HG02759 (cell line): ENCODE measurements at regions not wholly inside any gene's neighbourhood (a gene's known extent, or its start where the extent isn't known, plus 50 kb on each side); places are given as distances from the start of the nearest gene placed in this dataset.
"Not testable (repeated sequence)": the region's sequence is repeated elsewhere in the genome, so short reads cannot be mapped to it uniquely, and the experiment has no call there.

ENCODE experiments used
- ATAC-seq: cut with Tn5 transposase; IDR thresholded peaks from one replicate; pipeline ENCODE4 v1.9.1; 2021; ENCODE audit warnings: mild to moderate bottlenecking, moderate library complexity; ENCODE audit not compliant: unreplicated experiment

DNA sequence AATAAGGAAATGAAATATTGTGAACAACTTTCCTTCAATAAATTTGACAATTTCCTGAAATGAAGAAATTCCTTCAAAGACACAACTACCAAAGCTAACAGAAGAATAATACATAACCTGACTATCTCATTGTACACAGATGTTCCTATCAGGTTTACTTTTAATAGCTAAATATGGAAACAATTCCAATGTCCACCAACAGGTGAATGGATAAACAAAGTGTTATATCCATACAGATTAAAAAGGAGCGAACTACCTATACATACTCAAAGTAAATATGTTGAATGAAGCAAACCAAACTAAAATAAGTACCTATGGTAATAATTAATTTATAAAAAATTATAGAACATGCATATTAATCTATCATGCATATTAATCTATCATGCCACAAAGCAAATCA, 554.9 kb downstream of the PPP4R3C start:
- no peak for ATAC-seq

DNA sequence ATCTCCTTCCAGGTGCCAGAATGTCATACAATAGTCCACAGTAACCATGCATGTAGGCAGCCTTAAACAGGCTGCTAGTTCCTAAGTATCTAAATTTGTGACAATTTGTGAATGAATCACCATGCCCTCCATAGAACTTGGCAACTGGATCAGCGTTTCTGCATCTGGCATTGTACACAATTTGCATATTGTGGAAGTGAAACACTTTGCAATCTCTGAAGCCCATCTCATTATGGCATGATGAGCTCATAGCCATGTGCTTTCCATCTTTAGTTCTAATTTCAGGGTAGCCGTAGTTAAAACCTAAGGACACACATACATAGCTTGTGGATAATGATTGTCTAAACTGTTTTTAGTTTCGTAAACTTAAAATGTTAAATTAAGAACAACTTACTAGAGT, 573.6 kb downstream of the PPP4R3C start:
- ATAC-seq, result no peak

DNA sequence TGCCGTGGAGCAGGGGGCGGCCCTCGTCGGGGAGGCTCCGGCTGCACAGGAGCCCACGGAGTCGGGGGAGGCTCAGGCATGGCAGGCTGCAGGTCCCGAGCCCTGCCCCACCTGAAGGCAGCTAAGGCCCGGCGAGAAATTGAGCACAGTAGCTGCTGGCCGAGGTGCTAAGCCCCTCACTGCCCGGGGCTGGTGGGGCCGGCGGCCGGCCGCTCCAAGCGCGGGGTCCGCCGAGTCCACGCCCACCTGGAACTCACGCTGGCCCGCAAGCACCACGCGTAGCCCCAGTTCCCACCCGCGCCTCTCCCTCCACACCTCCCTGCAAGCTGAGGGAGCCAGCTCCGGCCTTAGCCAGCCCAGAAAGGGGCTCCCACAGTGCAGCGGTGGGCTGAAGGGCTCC, 589.4 kb downstream of the PPP4R3C start:
- no peak for ATAC-seq

DNA sequence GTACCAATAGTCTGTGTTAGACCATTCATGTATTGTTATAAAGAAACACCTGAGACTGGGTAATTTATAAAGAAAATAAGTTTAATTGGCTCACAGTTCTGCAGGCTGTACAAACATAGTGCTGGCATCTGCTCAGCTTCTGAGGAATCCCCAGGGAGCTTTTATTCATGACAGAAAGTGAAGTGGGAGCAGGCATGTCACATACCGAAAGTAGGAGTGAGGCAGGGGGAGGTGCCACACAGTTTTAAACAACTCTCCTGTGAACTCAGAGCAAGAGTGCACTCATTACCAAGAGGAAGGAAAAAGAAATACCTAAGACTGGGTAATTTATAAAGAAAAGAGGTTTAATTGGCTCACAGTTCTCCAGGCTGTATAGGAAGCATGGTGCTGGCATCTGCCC, 591.2 kb downstream of the PPP4R3C start:
- ATAC-seq, result no peak

DNA sequence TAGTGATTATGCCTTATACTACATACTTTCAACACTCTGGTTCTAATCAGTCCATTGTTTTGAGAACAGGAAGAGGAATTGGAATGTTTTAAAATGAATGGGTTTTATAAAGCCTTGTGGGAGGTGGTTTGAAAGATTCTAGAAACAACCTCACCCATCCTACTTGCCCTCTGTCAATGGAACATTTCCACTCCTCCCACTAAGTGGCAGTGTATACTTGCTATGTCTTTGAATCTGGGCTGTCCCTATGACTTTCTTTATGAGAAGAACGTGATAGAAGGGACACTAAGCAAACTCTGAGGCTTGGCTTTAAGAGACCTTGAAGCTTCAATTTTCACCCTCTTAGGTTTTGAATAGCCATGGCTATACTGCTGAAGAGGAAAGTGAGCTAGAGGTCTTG, 611.2 kb downstream of the PPP4R3C start:
- no peak for ATAC-seq

DNA sequence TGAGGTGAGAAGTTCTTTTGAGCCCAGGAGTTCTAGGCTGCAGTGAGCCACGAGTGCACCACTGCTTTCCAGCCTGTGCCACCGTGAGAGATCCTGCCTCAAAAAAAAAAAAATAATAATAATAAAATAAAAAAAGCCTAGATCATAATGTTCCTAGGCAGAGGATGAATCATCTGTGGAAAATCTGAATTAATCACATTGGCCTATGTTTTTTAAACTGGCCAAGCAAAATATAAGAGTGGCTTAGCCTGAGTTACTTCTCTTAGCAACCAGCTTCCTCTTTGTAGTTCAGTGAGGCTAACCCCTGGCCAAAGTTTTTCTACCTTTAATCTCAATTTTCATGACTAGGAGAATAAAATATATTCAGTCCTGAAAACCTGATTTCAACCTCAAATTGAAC, 614.6 kb downstream of the PPP4R3C start:
- no peak for ATAC-seq

DNA sequence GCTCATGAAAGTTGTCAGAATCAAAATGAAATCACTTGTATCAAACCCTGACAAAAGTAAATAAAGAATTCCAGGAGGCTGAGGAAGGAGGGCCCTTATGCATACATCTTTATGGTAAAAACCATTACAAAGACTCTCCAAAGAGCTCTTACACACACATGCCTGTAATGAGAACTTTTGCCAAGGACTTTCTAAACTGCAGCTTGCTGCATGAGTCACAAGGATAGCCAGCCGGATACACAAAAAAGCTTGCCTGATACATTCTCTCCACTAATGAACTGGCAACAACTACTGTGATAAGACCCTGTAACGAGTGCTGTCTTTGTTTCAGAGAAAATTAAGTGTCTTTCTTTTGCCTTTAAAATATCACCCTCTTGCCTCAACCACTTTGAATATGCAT, 618.1 kb downstream of the PPP4R3C start:
- no peak for ATAC-seq

DNA sequence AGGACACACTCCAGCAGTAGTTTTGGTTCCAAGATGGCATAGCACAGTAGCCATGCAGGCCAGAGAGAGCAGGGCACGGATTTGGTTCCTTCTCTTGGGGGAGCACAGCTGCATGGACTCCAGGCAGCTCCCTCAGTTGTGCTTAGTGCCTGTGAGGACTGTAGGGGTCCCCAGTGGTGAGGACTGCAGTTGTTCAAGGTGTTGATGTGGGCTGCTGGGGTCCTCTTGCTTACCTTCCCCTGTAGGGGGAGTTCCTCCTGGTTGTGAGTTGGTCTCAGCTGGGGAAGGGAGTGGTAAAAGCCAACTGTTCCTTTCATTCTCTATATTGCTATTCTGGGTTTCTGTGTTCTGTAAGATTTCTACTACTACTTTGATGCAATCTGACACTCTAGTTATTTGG, 606.5 kb downstream of the MAGEB5 start:
- ATAC-seq, result no peak

DNA sequence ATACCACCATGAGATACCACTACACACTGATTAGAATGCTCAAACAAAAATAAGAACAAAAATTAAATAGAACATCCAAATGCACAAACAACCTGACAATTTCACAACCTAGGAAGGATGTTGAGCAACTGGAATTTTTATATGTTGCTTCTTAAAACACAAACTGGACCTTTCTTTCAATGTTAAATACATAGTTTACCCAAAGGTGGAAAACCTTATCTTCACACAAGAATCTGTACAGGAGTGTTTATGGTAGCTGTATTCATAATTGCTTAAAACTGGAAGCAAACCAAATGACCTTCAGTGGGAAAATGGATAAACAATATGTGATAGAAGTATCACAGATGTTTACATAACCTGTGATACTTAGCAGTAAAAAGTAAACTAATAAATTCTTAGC, 573.8 kb downstream of the MAGEB5 start:
- no peak for ATAC-seq

DNA sequence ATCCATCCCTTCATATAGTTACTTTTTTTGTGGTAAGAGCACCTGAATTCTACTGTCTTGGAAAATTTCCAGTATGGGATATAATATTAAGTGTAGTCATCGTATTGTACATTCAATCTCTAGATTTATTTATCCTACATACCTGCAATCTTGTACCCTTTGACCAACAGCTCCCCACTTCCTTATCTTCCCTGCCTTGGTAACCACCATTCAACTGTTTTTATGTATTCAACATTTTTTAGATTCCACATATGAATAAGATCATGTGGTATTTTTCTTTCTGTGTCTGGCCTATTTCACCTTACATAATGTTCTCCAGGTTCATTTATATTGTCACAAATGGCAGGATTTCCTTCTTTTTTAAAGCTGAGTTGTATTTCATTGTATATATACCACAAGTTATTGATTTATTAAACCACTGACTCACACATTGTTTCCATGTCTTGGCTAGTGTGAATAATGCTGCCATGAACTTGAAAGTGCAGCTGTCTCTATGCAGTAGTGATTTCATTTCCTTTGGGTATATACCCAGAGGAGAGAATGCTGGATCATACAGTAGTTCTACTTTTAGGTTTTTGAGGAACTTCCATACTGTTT, 572.5 kb downstream of the MAGEB5 start:
- no peak for ATAC-seq

DNA sequence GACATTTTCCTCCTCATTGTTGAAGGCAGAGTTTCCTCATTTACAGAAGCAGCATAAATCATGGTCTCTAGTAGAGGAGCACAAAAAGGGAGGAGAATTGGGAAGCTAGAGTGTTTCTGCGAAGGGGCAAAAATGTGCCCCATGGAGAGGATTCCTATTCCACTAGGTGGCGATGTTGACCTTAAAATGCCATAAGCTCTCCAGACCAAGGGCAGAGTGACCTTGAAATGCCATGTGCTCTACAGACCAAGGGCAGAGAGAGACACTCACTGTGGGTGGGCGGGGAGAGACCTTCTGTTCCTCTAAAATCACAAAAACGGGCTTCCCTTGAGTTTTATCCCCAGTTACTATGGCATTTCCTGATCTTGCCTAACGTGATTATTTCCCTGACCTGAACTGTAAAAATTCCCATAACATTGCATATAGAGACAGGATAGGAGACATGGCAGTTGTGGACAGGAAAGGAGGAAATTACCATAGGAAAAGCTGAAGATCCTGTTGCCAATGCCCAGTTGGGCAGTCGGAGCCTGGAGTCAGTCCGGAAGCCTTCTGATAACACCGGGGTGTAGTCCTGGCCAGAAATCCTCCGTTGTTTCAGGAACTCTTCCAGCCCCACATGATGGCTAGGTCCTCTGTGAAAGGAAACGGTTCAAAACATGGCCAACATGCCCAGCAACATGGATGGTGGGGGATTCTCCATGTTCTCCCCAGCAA, 567.7 kb downstream of the MAGEB5 start:
- peak; percentile 78 for ATAC-seq

DNA sequence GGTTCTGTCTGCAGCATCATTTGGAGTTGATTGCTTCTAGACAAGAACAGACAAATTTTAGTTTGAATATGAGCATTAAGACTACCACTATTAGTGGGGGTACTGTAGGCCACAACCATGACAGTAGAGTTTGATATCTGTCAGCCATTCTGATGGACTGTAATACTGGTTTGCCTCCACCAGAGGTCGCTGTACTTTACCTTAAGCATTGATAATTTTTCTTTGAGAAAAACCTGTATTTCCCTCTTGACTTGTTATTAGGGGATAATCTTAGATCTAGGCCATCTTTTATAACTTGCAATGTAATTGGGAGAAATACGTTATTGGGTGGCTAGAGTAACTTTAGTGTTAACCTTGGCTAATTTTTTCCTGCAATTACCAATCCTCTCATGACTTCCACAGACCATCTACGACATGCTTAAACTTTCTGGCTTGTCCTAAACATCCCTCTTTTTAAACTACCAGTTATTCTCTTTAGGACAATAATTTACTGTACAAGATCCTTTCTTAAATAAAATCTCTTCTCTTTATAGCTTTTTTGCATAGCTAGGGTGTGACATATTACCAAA, 562.4 kb downstream of the MAGEB5 start:
- ATAC-seq, result no peak

DNA sequence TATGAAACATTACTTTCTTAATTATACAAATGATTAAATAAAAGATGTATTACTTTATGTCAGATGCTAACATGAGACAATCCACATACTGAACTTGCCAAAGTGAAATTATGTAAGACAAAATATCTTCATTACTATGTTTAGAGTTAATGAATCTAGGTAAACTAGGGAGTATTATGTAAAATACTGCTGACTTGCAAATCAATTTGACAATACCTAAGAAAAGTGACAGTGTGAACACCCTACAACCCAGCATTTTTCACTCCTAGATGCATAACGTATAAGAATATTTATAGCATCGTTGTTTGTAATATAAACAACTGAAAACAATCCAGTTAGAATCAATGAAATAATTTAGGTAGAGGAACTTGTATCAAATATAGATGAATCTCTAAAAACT, 546.3 kb downstream of the MAGEB5 start:
- no peak for ATAC-seq

DNA sequence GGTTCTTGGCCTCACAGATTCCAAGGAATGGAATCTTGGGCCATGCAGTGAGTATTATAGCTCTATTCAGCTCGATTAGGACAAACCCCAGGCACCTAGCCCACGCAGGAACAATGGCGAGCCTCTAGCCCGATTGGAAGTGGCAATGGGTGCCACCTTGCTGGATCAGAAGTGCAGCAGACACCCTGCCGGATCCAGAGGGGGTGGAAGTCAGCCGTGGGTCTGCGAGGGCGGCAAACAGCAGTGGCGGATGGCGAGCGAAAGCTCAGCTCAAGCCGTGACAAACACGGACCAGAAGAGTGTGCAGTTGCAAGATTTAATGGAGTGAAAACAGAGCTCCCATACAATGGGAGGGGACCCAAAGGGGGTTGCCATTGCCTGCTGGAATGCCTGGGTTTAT, 539.8 kb downstream of the MAGEB5 start:
- not testable (repeated sequence) for ATAC-seq

DNA sequence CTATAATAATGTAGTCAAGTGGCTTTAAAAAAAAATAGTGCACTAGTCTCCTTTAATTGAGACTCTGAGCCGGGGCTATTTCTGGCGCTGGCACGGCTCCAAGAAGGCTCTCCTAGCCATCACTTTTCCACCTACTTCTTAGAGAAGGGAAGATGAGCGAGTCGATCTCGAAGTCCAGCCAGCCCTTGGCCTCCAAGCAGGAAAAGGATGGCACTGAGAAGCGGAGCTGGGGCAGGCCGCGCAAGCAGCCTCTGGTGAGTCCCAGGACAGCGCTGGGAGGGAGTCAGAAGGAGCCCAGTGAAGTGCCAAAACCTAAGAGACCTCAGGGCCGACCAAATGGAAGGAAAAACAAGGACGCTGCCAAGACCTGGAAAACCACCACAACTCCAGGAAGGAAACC, 531.9 kb downstream of the MAGEB5 start:
- no peak for ATAC-seq

DNA sequence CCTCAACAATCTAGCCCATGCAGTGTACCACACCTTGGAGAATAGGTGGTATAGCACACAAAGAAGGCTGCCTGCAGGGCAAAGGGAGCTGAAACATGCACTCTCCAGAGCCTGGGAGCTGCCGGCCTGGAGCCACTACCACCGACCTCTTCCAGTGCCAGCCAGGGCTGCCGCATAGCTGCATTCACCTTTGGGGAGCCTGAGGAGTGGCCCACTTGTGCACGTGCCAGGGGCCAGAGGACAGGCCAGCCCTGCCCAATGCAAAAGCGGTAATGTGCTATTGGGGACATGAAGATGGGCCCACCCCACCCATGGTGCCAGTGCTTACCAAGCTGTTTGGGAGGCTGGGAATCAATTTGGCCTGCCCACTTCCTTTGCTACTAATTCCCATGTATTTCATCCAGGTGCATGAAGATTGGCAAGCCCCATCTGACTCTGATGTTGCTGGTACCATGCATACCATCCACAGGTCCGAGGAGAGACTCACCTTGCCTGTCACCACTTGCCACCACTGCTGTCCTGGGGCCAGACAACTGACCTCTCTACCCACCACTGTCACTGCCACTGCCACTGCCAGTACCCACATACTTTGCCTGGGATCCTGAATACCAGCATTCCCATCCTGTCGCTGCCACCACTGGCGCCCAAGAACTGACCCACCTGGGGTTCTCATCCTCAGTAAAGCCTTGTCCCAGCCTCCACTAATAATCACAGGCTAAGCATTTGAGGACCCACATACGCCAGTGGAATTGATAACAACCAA, 506.9 kb downstream of the MAGEB5 start:
- ATAC-seq, result no peak

DNA sequence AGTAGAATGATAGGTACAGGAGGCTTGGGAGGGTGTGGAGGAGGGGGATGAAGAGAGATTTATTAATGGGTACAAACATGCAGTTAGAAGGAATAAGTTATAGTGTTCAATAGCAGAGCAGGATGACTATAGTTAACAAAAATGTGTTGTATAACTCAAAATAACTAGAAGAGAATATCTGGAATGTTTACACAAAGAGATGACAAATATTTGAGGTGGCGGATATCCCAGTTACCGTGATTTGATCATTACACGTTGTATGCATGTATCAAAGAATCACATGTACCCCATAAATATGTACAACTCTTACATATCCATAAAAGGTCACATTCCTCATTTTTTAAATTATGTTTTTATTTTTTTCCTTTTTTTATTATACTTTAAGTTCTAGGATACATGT, 456.6 kb downstream of the MAGEB5 start:
- no peak for ATAC-seq

DNA sequence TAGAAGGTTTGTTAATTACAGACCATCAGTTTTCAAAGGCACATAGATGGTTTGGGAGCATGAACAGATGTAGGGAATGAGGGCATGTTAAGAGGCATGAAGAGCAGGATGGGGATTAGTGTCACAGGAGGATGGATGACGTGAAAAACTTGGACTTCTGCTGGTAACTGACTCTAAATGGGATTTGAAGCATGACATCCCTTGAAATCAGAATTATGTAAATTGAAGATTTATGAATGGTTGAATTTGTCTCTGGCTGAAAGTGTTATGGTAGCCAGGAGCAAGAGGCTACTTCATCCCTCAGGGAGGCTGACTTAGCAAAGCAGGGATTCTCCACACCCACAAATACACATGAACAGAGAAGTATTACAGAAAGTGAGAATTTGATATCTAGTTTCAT, 454.6 kb downstream of the MAGEB5 start:
- ATAC-seq, result no peak

DNA sequence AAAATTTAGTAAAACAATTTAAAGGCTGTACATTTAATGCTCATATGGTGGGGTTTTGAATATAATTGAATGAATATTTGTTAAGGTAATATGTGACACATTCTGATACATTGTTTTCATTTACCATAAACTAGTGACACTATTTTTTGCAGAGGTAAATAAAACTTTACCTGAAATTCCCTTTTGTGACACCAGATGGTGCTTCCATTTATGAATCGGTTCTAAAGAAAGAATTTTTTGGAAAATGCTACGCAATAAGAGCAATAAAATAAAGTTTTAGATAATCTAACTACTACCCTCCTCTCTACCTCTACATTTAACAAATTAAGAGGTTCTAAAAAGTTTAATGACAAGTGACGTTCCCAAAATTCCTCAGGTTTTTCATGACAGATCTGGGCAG, 448.9 kb downstream of the MAGEB5 start:
- no peak for ATAC-seq

DNA sequence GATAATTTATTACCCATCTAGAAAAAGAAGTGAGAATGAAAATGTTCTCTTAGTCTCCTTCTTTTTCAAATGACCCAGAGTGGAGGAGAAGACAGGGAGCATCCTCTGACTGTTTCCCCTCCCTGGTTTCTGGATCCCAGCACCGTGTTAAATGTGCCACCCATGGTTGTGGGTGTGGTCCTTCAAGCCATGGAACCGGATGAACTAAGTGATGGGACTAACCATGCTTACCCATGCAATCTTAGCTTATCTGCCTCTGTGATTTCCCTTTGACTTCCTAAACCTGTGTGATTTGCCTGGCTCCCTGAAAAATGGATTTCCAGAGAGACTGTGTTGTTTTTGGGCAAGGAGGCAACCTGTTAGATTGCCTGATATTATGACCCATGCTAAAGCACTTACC, 437.1 kb downstream of the MAGEB5 start:
- no peak for ATAC-seq

DNA sequence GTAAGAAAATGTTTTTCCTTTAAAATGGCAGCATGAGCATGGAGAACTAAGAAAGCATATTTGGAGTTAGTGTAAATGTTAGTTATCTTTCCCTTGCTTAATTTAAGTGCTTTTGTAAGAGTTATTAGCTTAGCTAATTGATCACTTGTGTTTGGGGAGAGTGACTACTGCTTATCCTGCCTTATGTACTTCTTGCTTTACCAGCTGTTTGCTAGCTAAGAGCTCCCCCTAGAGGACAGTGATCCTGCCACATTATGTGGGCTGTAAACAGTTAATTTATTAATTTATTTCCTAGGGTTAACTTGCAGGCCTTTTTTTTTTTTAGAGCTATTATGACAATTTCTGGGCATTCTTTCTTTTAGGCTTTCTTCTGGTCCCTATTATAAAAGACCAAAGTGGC, 435.8 kb downstream of the MAGEB5 start:
- no peak for ATAC-seq

DNA sequence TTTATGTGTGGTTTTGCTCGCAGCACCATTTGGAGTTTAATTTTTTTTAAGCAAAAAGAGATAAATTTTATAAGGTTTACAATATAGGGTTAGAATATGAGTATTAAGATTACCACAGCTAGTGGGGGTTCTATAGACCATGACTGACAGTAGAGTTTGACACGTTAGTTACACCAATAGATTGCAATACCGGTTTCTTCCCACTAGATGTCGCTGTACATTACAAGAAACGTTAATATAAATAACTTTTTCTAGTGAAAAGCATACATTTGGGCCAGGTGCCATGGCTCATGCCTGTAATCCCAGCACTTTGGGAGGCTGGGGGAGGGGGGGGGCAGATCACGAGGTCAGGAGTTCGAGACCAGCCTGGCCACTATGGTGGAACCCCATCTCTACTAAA, 433.6 kb downstream of the MAGEB5 start:
- no peak for ATAC-seq
